Right forelimb (tissue), 1 donor: ENCODE measurements at regions not wholly inside any gene's neighbourhood (a gene's known extent, or its start where the extent isn't known, plus 50 kb on each side); places are given as distances from the start of the nearest gene placed in this dataset.

Source experiments
- DNase-seq: peaks from one replicate; pipeline ENCODE4 v3.0.0-alpha.2; 2018

GRCh38 chr20:11267762-11268335 lies 594.0 kb upstream of the JAG1 start:
- no peak for DNase-seq

DNA sequence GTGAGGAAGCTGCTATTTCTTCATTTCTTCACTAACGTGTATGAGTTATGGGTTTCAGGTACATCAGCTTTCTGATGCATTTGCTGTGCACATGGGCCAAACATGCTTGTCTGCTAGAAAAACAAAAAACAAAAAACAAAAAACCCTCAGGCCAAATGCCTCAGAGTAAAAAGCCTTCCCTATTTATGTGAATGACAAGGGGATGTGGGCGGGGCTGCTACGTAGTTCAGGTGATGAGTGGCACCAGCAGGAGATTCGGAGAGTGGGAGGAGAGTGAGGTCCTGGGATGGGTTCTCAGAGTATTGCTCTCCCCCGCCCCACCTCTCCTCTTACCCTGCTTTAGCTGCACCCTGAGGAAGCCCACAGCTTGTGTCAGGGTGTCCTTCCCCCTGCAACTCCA lies 596.8 kb upstream of the JAG1 start:
- DNase-seq: no peak

- no peak for DNase-seq
These were observed 597.5 kb upstream of the JAG1 start for GRCh38 chr20:11271319-11271718.

GRCh38 chr20:11271920-11272594 lies 598.3 kb upstream of the JAG1 start:
- DNase-seq: no peak

DNA sequence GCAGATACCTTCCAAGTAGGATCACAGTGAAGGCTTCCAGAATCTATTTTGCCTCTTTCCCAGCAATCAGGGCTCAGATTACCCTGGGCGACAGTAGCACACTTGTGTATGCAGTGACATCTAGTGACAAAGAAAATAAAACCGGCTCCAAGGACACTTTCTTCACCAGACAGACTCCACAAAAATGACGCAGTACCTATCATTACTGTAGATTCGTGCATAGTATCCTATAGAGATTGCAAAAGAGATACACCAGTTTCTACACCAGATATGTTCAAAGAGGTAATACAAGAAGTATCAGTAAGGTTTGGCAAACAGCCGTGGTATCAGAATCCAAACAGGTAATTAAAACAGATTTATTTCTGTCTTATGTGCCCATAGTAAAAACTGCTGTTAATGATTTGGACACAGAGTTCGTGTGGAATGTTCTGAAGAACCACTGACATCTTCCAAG lies 600.4 kb upstream of the JAG1 start:
- no peak for DNase-seq

DNA sequence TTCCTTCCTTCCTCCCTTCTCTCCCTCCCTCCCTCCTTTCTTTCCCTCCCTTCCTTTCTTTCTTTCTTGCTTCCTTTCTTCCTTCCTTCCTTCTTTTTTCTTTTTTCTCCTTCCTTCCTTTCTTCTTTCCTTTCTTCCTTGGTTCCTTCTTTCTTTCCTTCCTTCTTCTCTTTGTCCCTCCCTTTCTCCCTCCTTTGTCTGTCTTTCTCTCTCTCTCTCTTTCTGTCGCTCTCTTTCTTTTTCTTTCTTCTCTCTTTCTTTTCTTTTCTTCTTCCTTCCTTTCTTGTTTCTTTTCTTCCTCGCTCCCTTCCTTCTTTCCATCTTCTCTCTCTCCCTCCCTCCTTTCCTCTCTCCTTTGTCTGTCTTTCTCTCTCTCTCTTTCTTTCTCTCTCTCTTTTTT lies 601.9 kb upstream of the JAG1 start:
- no peak for DNase-seq

DNA sequence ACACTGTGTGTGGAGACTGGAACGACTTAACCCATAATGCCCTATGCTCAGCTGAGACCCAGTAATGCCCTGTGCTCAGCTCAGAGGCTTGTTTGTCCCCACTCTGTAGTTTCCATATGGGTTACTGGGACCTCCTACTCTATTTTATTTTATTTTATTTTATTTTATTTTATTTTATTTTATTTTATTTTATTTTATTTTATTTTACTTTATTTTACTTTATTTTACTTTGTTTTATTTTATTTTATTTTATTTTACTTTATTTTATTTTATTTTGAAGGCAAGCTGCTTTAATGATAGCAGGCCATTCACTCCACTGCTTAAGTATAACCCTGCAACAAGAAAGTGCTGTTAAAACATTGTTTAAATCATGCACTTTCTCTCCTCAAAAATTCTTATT lies 603.4 kb upstream of the JAG1 start:
- DNase-seq: no peak

GRCh38 chr20:11277858-11278257 lies 604.1 kb upstream of the JAG1 start:
- DNase-seq: no peak

DNA sequence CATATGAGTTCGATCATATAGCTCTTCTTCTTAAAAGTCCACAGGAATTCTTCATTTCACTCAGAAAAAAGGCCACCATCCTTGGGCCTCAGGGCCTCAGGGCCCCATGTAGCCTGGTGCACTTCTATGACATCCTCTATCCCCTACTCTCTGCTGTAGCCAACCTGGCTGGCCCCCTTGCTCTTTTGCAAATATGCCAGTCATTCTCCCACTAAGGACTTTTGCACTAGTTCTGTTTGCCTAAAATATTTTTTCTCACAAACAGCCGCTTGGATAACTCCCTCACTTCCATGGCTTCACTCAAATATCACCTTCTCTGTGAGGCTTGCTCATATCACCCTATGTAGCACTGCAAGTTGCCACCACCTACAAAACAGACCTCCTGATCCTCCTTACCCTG lies 604.7 kb upstream of the JAG1 start:
- DNase-seq: no peak

DNA sequence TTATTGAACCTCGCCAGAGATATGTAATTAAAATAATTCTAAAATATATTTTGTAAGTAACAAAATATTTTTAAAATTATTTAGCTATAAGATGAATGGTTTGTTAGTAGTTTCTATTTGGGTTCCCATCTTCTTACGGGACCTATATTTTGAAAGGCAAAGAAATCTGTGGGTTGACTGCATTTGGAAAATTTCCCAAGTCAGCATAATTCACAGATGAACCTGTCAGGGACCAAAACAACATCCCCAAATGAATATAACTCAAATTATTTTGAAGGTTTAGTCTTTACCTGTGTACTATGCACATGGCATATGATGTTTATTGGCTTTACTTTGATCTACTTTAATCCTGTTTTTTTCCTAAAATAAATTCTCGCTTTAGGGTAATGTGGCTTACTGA lies 607.4 kb upstream of the JAG1 start:
- DNase-seq: no peak

- DNase-seq: no peak
These were observed 608.0 kb upstream of the JAG1 start for GRCh38 chr20:11281768-11282167.

- DNase-seq: no peak
These were observed 613.3 kb upstream of the JAG1 start for GRCh38 chr20:11287126-11287525.

DNA sequence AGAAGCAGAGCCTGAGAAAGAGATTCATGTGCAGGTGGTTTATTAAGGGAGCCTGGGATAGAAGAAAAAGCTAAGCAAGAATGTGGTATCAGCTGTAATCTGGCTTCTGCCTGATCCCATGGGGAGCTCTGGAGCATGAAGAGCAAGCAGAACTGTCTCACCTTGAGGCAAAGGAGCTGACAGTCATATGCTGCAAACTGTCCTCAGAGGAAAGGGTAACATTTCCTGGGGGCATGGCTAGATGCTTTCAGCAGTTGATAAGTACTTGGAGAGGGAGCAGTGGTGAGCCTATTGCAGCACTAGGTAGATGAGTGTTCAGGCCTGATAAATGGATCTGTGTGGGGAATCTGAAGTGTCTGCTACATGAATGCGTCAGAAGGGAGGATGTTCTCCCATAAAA lies 621.5 kb upstream of the BTBD3 start:
- DNase-seq: no peak

GRCh38 chr20:11296951-11297350 lies 620.7 kb upstream of the BTBD3 start:
- DNase-seq: no peak

GRCh38 chr20:11301699-11302098 lies 616.0 kb upstream of the BTBD3 start:
- DNase-seq: no peak

GRCh38 chr20:11302436-11302835 lies 615.3 kb upstream of the BTBD3 start:
- DNase-seq: no peak

- no peak for DNase-seq
These were observed 612.9 kb upstream of the BTBD3 start for GRCh38 chr20:11304795-11305194.

DNA sequence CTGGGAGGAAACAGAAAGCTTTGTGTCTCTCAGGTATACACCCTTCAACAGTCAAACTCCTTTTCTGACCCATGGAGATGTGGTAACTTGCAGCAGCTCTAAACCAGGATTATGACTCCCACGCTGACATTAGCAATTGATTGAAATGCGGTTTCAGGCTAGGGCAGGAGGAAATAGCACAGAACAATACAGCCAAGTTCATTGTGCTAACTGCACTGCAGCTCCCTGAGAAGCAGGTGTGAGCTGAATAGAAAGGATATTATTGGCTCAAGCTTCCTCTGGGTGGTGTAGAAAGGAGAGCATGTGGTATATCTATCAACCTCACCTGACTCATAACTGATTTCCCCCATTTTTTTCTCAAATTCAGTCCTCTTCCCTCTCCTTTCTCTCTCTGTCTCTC lies 612.3 kb upstream of the BTBD3 start:
- no peak for DNase-seq

DNA sequence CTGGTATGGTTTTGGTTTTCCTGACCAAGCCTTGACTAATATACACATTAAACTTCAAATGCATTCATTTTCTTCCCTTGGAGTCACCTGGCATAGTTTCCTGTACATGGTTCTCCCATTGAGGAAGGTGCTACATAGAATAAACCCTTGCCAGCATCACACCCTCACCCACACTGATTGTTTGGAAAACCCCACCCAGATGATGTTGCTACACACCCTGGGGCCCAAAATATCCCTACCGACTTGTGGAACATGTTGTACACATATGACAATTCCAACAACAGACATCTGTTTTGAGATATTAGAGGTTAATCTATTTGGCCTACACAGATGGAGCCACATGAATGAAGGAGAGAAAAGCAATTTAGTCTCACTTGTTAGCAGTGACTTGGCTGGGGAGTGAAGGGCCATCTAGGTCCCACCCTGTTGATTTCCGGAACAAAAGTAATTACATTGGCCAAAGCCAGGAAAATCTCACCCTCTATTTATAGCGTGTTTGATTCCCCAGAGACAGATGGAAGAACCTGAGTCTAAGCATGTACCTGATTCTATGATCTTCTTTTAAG lies 606.0 kb upstream of the BTBD3 start:
- no peak for DNase-seq

DNA sequence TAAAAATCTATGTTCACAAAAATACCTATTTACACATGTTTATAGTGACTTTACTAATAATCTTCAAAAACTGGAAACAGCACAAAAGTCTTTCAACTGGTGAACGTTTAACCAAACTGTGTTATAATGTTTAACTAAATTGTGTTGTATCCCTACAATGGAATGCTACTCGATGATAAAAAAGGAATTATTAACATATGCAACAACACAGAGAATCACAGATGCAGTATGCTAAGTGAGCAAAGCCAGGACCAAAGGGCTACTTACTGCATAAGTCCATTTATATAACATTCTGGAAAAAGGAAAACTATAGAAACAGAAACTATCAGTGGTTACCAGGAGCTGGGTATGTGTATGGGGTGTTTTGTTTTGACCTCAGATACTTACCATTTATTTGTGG lies 602.2 kb upstream of the BTBD3 start:
- no peak for DNase-seq

DNA sequence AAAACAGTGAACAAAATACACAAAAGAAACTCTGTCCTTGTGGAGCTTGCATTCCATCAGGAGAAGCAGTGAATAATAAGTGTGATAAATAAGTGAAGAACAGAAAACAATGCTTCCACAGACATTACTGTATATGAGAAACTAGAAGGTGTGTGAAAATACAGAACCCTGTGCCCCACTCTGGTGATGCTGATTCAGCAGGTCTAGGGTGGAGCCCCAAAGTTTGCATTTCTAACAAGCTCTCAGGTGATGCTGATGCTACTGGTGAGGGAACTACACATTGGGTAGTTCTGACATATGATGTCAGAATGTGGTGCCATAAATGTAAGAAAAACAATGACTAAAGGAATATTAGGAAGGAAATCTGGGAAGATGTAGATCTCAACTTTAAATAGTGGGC lies 601.4 kb upstream of the BTBD3 start:
- DNase-seq: no peak

GRCh38 chr20:11320033-11320432 lies 597.7 kb upstream of the BTBD3 start:
- DNase-seq: no peak

DNA sequence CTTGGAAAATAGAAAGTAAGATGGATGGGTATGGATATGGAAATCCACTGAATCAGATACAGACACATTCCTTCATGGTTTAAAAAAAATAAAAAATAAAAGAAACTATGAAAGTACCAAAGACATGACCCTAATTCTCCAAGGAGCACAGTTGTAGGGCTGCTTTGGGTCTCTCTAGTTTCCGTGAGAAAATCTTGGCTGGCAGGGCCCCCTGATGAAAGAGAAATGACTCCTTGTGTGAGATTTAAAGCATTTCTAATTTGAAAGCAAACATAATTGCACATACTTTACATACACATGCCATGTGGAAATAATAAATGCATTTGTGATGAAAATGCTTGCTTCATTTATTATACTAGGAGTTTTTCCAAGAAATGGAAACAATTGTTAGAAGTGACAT lies 593.9 kb upstream of the BTBD3 start:
- no peak for DNase-seq

DNA sequence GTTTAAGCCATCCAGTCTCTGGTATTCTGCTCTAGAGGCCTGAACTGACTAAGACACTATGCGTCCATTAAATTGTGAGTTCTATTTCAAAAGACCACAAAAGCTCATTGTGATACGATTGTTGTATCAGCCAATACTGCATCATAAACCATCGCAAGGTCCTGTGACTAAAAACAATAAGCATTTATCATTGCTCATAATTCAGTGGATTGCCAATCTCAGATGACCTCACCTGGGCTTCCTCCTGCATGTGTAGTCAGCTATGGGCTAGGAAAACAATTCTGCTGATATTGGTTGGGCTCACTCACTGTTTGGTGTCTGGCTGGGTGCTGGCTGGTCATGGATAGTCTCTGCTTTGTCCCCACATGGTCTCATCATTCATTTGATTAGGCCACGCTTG lies 592.7 kb upstream of the BTBD3 start:
- no peak for DNase-seq

GRCh38 chr20:11328839-11329238 lies 588.9 kb upstream of the BTBD3 start:
- DNase-seq: no peak
